ENCODE measurements at regions not wholly inside any gene's neighbourhood (a gene's known extent, or its start where the extent isn't known, plus 50 kb on each side); places are given as distances from the start of the nearest gene placed in this dataset.
"Not testable (repeated sequence)": the region's sequence is repeated elsewhere in the genome, so short reads cannot be mapped to it uniquely, and the experiment has no call there.

GRCh38 chr3:137198374-137198773 lies 240.6 kb downstream of the IL20RB start:
- H3K27ac ChIP-seq (ENCODE audit: insufficient read depth, low read length); H3K18ac ChIP-seq (ENCODE audit: low read depth, low read length); H3K4me2 ChIP-seq (ENCODE audit: low read depth, low read length); DNase-seq; H3K27me3 ChIP-seq (ENCODE audit: control insufficient read depth, insufficient read depth, low read length); POLR2A ChIA-PET (ENCODE audit: unreplicated experiment); H3K14ac ChIP-seq (replicated peaks; ENCODE audit: low read depth, low read length); H2BK120ac ChIP-seq (ENCODE audit: low read depth, low read length); H3K79me1 ChIP-seq (ENCODE audit: low read depth in 1 of 2, low read length in 2 of 2); H2BK15ac ChIP-seq (ENCODE audit: low read depth, low read length); H4K5ac ChIP-seq (ENCODE audit: low read depth, low read length); H3K9me3 ChIP-seq (ENCODE audit: control insufficient read depth, insufficient read depth, low read length); H2BK20ac ChIP-seq (ENCODE audit: low read depth, low read length); H2BK5ac ChIP-seq (ENCODE audit: low read depth, low read length, poor library complexity, severe bottlenecking); H3K56ac ChIP-seq (ENCODE audit: extremely low read depth, insufficient read depth, low read length); H3K4me3 ChIP-seq (ENCODE audit: insufficient read depth, low read depth, low read length); H3K36me3 ChIP-seq (ENCODE audit: control insufficient read depth, insufficient read depth, low read length); H3K9me1 ChIP-seq (ENCODE audit: insufficient read depth, low read length); CTCF ChIA-PET; BruUV-seq (replicated peaks); H4K20me1 ChIP-seq (ENCODE audit: insufficient read depth, low read length); intact Hi-C loops (cut with micrococcal nuclease); H3K4ac ChIP-seq (ENCODE audit: low read depth, low read length); H4K8ac ChIP-seq (ENCODE audit: low read depth in 2 of 2, low read length in 2 of 2); H4K91ac ChIP-seq (ENCODE audit: insufficient read depth, low read depth, low read length); H3K23ac ChIP-seq (ENCODE audit: low read depth, low read length); ATAC-seq (ENCODE audit: low read depth); H3K4me1 ChIP-seq (ENCODE audit: control insufficient read depth, insufficient read depth, low read length); H2AK5ac ChIP-seq (ENCODE audit: low read depth, low read length); dilution Hi-C loops (cut with HindIII; ENCODE audit: low sequenced_read_pairs, unreplicated experiment); H2AFZ ChIP-seq (replicated peaks; ENCODE audit: low read length, poor library complexity); H2AK9ac ChIP-seq (replicated peaks; ENCODE audit: low read depth, low read length, poor library complexity); H3K9ac ChIP-seq (ENCODE audit: low read depth, low read length); in situ Hi-C loops (cut with MboI; ENCODE audit: low sequenced_read_pairs): not testable (repeated sequence)
- WGBS, 2 experiments (ENCODE audit: extremely low coverage in 2 of 2, insufficient read length in 1 of 2), result no CpG with 5 or more reads among the region's 32 CpGs
